ENCODE measurements at regions not wholly inside any gene's neighbourhood (a gene's known extent, or its start where the extent isn't known, plus 50 kb on each side); places are given as distances from the start of the nearest gene placed in this dataset.

DNA sequence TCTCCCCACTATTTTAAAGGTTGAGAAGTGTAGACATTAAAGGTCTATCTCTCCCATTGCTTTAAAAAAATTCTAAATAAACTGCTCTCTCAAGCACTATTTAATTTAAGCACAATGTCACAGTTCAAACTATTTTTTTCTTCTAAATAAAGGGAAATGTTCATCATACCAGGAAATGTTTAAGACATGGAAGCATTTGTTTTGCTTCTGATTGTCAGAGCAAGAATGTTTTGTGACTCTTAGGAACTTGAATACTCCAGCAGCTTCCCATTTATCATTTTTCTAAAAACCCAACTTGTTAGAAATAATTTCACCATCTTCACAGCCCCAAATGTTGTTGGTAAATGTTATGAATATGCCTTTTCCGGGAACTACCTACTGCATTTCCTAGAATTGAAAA is 121.8 kb upstream of the NTF3 start:
- TF ChIP-seq POLR2A (IDR thresholded peaks at IDR 0.05): no peak
- TF ChIP-seq, protein P1, sequence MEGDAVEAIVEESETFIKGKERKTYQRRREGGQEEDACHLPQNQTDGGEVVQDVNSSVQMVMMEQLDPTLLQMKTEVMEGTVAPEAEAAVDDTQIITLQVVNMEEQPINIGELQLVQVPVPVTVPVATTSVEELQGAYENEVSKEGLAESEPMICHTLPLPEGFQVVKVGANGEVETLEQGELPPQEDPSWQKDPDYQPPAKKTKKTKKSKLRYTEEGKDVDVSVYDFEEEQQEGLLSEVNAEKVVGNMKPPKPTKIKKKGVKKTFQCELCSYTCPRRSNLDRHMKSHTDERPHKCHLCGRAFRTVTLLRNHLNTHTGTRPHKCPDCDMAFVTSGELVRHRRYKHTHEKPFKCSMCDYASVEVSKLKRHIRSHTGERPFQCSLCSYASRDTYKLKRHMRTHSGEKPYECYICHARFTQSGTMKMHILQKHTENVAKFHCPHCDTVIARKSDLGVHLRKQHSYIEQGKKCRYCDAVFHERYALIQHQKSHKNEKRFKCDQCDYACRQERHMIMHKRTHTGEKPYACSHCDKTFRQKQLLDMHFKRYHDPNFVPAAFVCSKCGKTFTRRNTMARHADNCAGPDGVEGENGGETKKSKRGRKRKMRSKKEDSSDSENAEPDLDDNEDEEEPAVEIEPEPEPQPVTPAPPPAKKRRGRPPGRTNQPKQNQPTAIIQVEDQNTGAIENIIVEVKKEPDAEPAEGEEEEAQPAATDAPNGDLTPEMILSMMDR (IDR thresholded peaks at IDR 0.05): no peak
